ENCODE measurements at regions not wholly inside any gene's neighbourhood (a gene's known extent, or its start where the extent isn't known, plus 50 kb on each side); places are given as distances from the start of the nearest gene placed in this dataset.

GRCh38 chr15:38745126-38745525, 180.5 kb upstream of the RASGRP1 start:
- in situ Hi-C loops (cut with HindIII; ENCODE audit: low sequenced_read_pairs), result no loop called here

GRCh38 chr15:38745626-38746025, 181.0 kb upstream of the RASGRP1 start:
- no peak overlapping the region for H3K4me3 ChIP-seq (ENCODE audit: low read depth, low read length)
- no peak for DNase-seq (ENCODE audit: low read depth, low spot score)
- no peak for TF ChIP-seq CTCF (IDR thresholded peaks at IDR 0.05; ENCODE audit: low read depth, low read length)
- in situ Hi-C loops (cut with HindIII; ENCODE audit: low sequenced_read_pairs), result no loop called here

More at GRCh38 chr15:38745126-38745525, 180.5 kb upstream of the RASGRP1 start:
- H3K4me3 ChIP-seq (ENCODE audit: low read depth, low read length), result no peak overlapping the region
- TF ChIP-seq CTCF (IDR thresholded peaks at IDR 0.05; ENCODE audit: low read depth, low read length), result no peak
- DNase-seq (ENCODE audit: low read depth, low spot score), result peak; percentile 13

- no peak for DNase-seq (ENCODE audit: low read depth, low spot score)
- in situ Hi-C loops (cut with HindIII; ENCODE audit: low sequenced_read_pairs), result no loop called here
- no peak for TF ChIP-seq CTCF (IDR thresholded peaks at IDR 0.05; ENCODE audit: low read depth, low read length)
- no peak overlapping the region for H3K4me3 ChIP-seq (ENCODE audit: low read depth, low read length)
Observed at GRCh38 chr15:38746211-38746610, 181.6 kb upstream of the RASGRP1 start.

GRCh38 chr15:38748710-38749109, 184.1 kb upstream of the RASGRP1 start:
- no peak for TF ChIP-seq CTCF (IDR thresholded peaks at IDR 0.05; ENCODE audit: low read depth, low read length)
- no peak for DNase-seq (ENCODE audit: low read depth, low spot score)
- in situ Hi-C loops (cut with HindIII; ENCODE audit: low sequenced_read_pairs), result no loop called here
- H3K4me3 ChIP-seq (ENCODE audit: low read depth, low read length), result no peak overlapping the region

GRCh38 chr15:38750786-38751185, 186.2 kb upstream of the RASGRP1 start:
- DNase-seq (ENCODE audit: low read depth, low spot score), result no peak
- in situ Hi-C loops (cut with HindIII; ENCODE audit: low sequenced_read_pairs), result no loop called here
- H3K4me3 ChIP-seq (ENCODE audit: low read depth, low read length), result no peak overlapping the region
- no peak for TF ChIP-seq CTCF (IDR thresholded peaks at IDR 0.05; ENCODE audit: low read depth, low read length)

- H3K4me3 ChIP-seq (ENCODE audit: low read depth, low read length), result no peak overlapping the region
- DNase-seq (ENCODE audit: low read depth, low spot score), result no peak
- no peak for TF ChIP-seq CTCF (IDR thresholded peaks at IDR 0.05; ENCODE audit: low read depth, low read length)
- in situ Hi-C loops (cut with HindIII; ENCODE audit: low sequenced_read_pairs), result no loop called here
Observed at GRCh38 chr15:38755718-38756117, 191.1 kb upstream of the RASGRP1 start.

- H3K4me3 ChIP-seq (ENCODE audit: low read depth, low read length), result no peak overlapping the region
- no peak for TF ChIP-seq CTCF (IDR thresholded peaks at IDR 0.05; ENCODE audit: low read depth, low read length)
- in situ Hi-C loops (cut with HindIII; ENCODE audit: low sequenced_read_pairs), result no loop called here
- DNase-seq (ENCODE audit: low read depth, low spot score), result no peak
Observed at GRCh38 chr15:38756441-38756840, 191.8 kb upstream of the RASGRP1 start.

Measured in astrocyte of the spinal cord (primary cell).